HCT116 (cell line): ENCODE measurements at regions not wholly inside any gene's neighbourhood (a gene's known extent, or its start where the extent isn't known, plus 50 kb on each side); places are given as distances from the start of the nearest gene placed in this dataset.

Source experiments
- ATAC-seq: fragments of 200-7000 bp; cut with Tn5 transposase; 2 replicates; pipeline ENCODE4 v1.9.1; 2020; ENCODE audit warnings: mild to moderate bottlenecking, moderate library complexity
- BruUV-seq: library from RNA; stranded (reverse); fragments of 400-500 nt; replicated peaks from 2 replicates; lab custom pipeline; 2021; lab: Mats Ljungman, UMichigan
- CTCF ChIA-PET: fragments of 300-600 bp; sonication (Branson Sonifier 250); formaldehyde crosslinking; loops from one replicate; lab custom pipeline; 2021; ENCODE audit warnings: antibody characterized with exemption; lab: Charles Lee
- POLR2A ChIA-PET: fragments of 300-600, 350-600 bp; sonication (Branson Sonifier 250); formaldehyde crosslinking; loops from one replicate; lab custom pipeline; 2021; ENCODE audit warnings: antibody characterized with exemption; lab: Charles Lee
- RAD21 ChIA-PET, 2 experiments: fragments of 300-600 bp; sonication (Branson Sonifier 250); formaldehyde crosslinking; loops; one replicate each; lab custom pipeline; 2023; ENCODE audit warnings: low total read pairs in 2 of 2; ENCODE audit not compliant: uncharacterized antibody in 2 of 2, unreplicated experiment in 2 of 2, low non-redundant PET in 1 of 2; lab: Charles Lee
- DNase-seq: peaks from one replicate; pipeline ENCODE4 v3.0.0-alpha.2; 2010; ENCODE audit warnings: low read depth, low spot score
- H2AFZ ChIP-seq: fragments of 200-600 bp; shearing (Covaris generic), sonication (generic); 2 replicates; pipeline ENCODE4 v1.6.1; 2017; ENCODE audit warnings: low read depth, mixed run types, mixed read lengths, antibody characterized with exemption, low read length; ENCODE audit not compliant: poor library complexity, severe bottlenecking
- H3K27ac ChIP-seq: 2 replicates; pipeline ENCODE4 v1.5.1; 2012; ENCODE audit warnings: low read depth, low read length
- H3K27me3 ChIP-seq: fragments of 200-600 bp; sonication (generic); 2 replicates; pipeline ENCODE4 v1.6.1; 2016; ENCODE audit warnings: mixed run types, low read length, mixed read lengths; ENCODE audit not compliant: insufficient read depth
- H3K36me3 ChIP-seq, 2 experiments: fragments of 200-500 bp in 1 of 2; fragments of 200-600 bp in 1 of 2; sonication (Bioruptor generic) in 1 of 2; sonication (generic) in 1 of 2; 2 replicates each; pipeline versions ENCODE4 v1.5.1 to v1.6.1; 2014 to 2016; ENCODE audit warnings: low read length in 2 of 2, inconsistent platforms in 1 of 2, mixed read lengths in 1 of 2, mixed run types in 1 of 2; ENCODE audit not compliant: insufficient read depth in 2 of 2, control insufficient read depth in 1 of 2
- H3K4me1 ChIP-seq, 2 experiments: fragments of 200-600 bp in 1 of 2; sonication (generic) in 1 of 2; 2 replicates each; pipeline versions ENCODE4 v1.5.1 to v1.6.1; 2012 to 2017; ENCODE audit warnings: low read length in 2 of 2, inconsistent platforms in 1 of 2, mild to moderate bottlenecking in 1 of 2, mixed read lengths in 1 of 2, mixed run types in 1 of 2, moderate library complexity in 1 of 2; ENCODE audit not compliant: insufficient read depth in 2 of 2, control insufficient read depth in 1 of 2
- H3K4me2 ChIP-seq: fragments of 200-600 bp; sonication (generic); 2 replicates; pipeline ENCODE4 v1.6.1; 2017; ENCODE audit warnings: mixed run types, low read length, mixed read lengths
- H3K4me3 ChIP-seq, 2 experiments: fragments of 200-600 bp in 1 of 2; sonication (generic) in 1 of 2; replicated peaks in 1 of 2; 2 replicates each; pipeline ENCODE4 v1.5.1; 2011 to 2016; ENCODE audit warnings: low read length in 2 of 2, control low read depth in 1 of 2, low read depth in 1 of 2, mild to moderate bottlenecking in 1 of 2, mixed read lengths in 1 of 2, mixed run types in 1 of 2
- H3K79me2 ChIP-seq: fragments of 200-600 bp; sonication (generic); 2 replicates; pipeline ENCODE4 v1.6.1; 2017; ENCODE audit warnings: mild to moderate bottlenecking, mixed run types, low read length, moderate library complexity, mixed read lengths; ENCODE audit not compliant: insufficient read depth
- H3K9ac ChIP-seq: fragments of 200-600 bp; sonication (generic); 2 replicates; pipeline ENCODE4 v1.6.1; 2016; ENCODE audit warnings: low read length, mixed read lengths
- H3K9me2 ChIP-seq: fragments of 200-600 bp; sonication (generic), shearing (Covaris generic); 2 replicates; pipeline ENCODE4 v1.6.1; 2017; ENCODE audit warnings: mixed run types, mild to moderate bottlenecking, moderate library complexity; ENCODE audit not compliant: insufficient read depth
- H3K9me3 ChIP-seq, 2 experiments: fragments of 200-500 bp in 1 of 2; fragments of 200-600 bp in 1 of 2; sonication (Bioruptor generic) in 1 of 2; sonication (generic) in 1 of 2; 2 replicates each; pipeline ENCODE4 v1.6.1; 2014 to 2017; ENCODE audit warnings: low read length in 2 of 2, mixed read lengths in 2 of 2, inconsistent platforms in 1 of 2, low read depth in 1 of 2, mild to moderate bottlenecking in 1 of 2, mixed run types in 1 of 2, moderate library complexity in 1 of 2; ENCODE audit not compliant: control insufficient read depth in 1 of 2, insufficient read depth in 1 of 2
- H4K20me1 ChIP-seq: fragments of 200-600 bp; sonication (generic), shearing (Covaris generic); 2 replicates; pipeline ENCODE4 v1.6.1; 2017; ENCODE audit warnings: mixed run types, mild to moderate bottlenecking, moderate library complexity; ENCODE audit not compliant: insufficient read depth
- ATF3 ChIP-seq: IDR thresholded peaks from 2 replicates; pipeline ENCODE4 v1.6.1; 2012
- CEBPB ChIP-seq: IDR thresholded peaks from 2 replicates; pipeline ENCODE4 v1.6.1; 2012; ENCODE audit warnings: low read depth
- CTCF ChIP-seq, 3 experiments: fragments of 200-600 bp in 1 of 3; sonication (generic) in 1 of 3; IDR thresholded peaks in 2 of 3; conservative IDR thresholded peaks in 1 of 3; 2 replicates each; pipeline ENCODE4 v1.5.1; 2012 to 2017; ENCODE audit warnings: low read depth in 2 of 3, low read length in 2 of 3, antibody characterized with exemption in 1 of 3, borderline replicate concordance in 1 of 3, control low read depth in 1 of 3, mild to moderate bottlenecking in 1 of 3, mixed read lengths in 1 of 3, mixed run types in 1 of 3, moderate library complexity in 1 of 3; ENCODE audit not compliant: insufficient read depth in 1 of 3
- EGR1 ChIP-seq: IDR thresholded peaks from 2 replicates; pipeline ENCODE4 v1.6.1; 2012; ENCODE audit warnings: low read depth
- EZH2phosphoT487 ChIP-seq: fragments of 200-600 bp; IDR thresholded peaks from 2 replicates; pipeline ENCODE4 v1.6.1; 2018; ENCODE audit warnings: antibody characterized with exemption, borderline replicate concordance
- FOSL1 ChIP-seq: IDR thresholded peaks from 2 replicates; pipeline ENCODE4 v1.6.1; 2012; ENCODE audit warnings: low read depth
- JUND ChIP-seq: IDR thresholded peaks from 2 replicates; pipeline ENCODE4 v1.6.1; 2012
- MAX ChIP-seq: IDR thresholded peaks from 2 replicates; pipeline ENCODE4 v1.6.1; 2012
- POLR2AphosphoS5 ChIP-seq: IDR thresholded peaks from 2 replicates; pipeline ENCODE4 v1.6.1; 2011; ENCODE audit warnings: mild to moderate bottlenecking, low read depth, low read length, moderate library complexity
- RAD21 ChIP-seq: IDR thresholded peaks from 2 replicates; pipeline ENCODE4 v1.6.1; 2012; ENCODE audit warnings: low read depth, mild to moderate bottlenecking
- REST ChIP-seq: IDR thresholded peaks from 2 replicates; pipeline ENCODE4 v1.6.1; 2012; ENCODE audit warnings: low read depth
- SIN3A ChIP-seq: IDR thresholded peaks from 2 replicates; pipeline ENCODE4 v1.6.1; 2012; ENCODE audit warnings: low read depth
- SP1 ChIP-seq: IDR thresholded peaks from 2 replicates; pipeline ENCODE4 v1.6.1; 2012; ENCODE audit warnings: low read depth
- ZFX ChIP-seq: fragments of 450-650 bp; IDR thresholded peaks from 2 replicates; pipeline ENCODE4 v1.6.1; 2017
- ZNF274 ChIP-seq: fragments of 200-500 bp; sonication (Bioruptor generic); IDR thresholded peaks from 2 replicates; pipeline ENCODE4 v1.6.1; 2014; ENCODE audit warnings: mild to moderate bottlenecking, low read depth, low read length, inconsistent platforms
- intact Hi-C: fragments of 100-400 bp; cut with micrococcal nuclease; formaldehyde crosslinking; loops from 2 replicates; pipeline ENCODE4 v1.10.0; 2022

- peaks cover 8 to 24% of the 10 kb centered on the region in 2 experiments; a peak in 2 of 4 replicates for H3K9me3 ChIP-seq
Observed at GRCh38 chr11:42049650-42050049, 590.2 kb upstream of the LRRC4C start.

GRCh38 chr11:42054351-42054900, 595.0 kb upstream of the LRRC4C start:
- ATAC-seq: no peak
- POLR2A ChIA-PET: no interaction called here

More at GRCh38 chr11:42049650-42050049, 590.2 kb upstream of the LRRC4C start:
- intact Hi-C loops: no loop called here
- ChIA-PET CTCF (no interaction called here), POLR2A (no interaction called here), RAD21 (no interaction called here)
- Histone ChIP-seq H3K36me3 (no peaks in the 10 kb centered on the region), H3K9me2 (no peaks in the 10 kb centered on the region), H3K27me3 (no peaks in the 10 kb centered on the region), H3K4me1 (no peaks in the 10 kb centered on the region), H3K9ac (no peak overlapping the region), H3K27ac (no peak overlapping the region), H3K79me2 (no peaks in the 10 kb centered on the region), H3K4me3 (no peak overlapping the region), H3K4me2 (no peak overlapping the region), H4K20me1 (no peaks in the 10 kb centered on the region), H2AFZ (no peak overlapping the region)
- no peak for ATAC-seq
- DNase-seq: no peak
- BruUV-seq: no TSS peak
- TF ChIP-seq SP1 (no peak), EZH2phosphoT487 (no peak), POLR2AphosphoS5 (no peak), FOSL1 (no peak), MAX (no peak), ATF3 (no peak), JUND (no peak), EGR1 (no peak)

More at GRCh38 chr11:42054351-42054900, 595.0 kb upstream of the LRRC4C start:
- H3K4me3 ChIP-seq: no peak overlapping the region
- no peak overlapping the region for H3K4me2 ChIP-seq
- H3K4me1 ChIP-seq: no peaks in the 10 kb centered on the region
- H3K36me3 ChIP-seq: no peaks in the 10 kb centered on the region
- BruUV-seq: no TSS peak
- no peak overlapping the region for H3K27ac ChIP-seq
- H3K9ac ChIP-seq: no peak overlapping the region
- ChIA-PET CTCF (no interaction called here), RAD21 (no interaction called here)
- no peak overlapping the region for H2AFZ ChIP-seq
- TF ChIP-seq ZNF274 (no peak), ZFX (no peak), EZH2phosphoT487 (no peak), RAD21 (no peak), SIN3A (no peak), CEBPB (no peak), JUND (no peak), REST (no peak), CTCF (IDR thresholded peaks at IDR 0.05 in 2 of 3, conservative IDR thresholded peaks at IDR 0.05 in 1 of 3; ENCODE audit: borderline replicate concordance in 1 of 3, insufficient read depth in 1 of 3, low read depth in 2 of 3, low read length in 2 of 3) (no peak)
- H3K9me2 ChIP-seq: no peaks in the 10 kb centered on the region
- no peaks in the 10 kb centered on the region for H3K27me3 ChIP-seq
- intact Hi-C loops: no loop called here
- no peak for DNase-seq
- H3K9me3 ChIP-seq: peaks cover 0 to 15% of the 10 kb centered on the region in 2 experiments; a peak in 2 of 4 replicates
- H3K79me2 ChIP-seq: no peaks in the 10 kb centered on the region
- H4K20me1 ChIP-seq: no peaks in the 10 kb centered on the region
